ENCODE measurements at regions not wholly inside any gene's neighbourhood (a gene's known extent, or its start where the extent isn't known, plus 50 kb on each side); places are given as distances from the start of the nearest gene placed in this dataset.
"Not testable (repeated sequence)": the region's sequence is repeated elsewhere in the genome, so short reads cannot be mapped to it uniquely, and the experiment has no call there.

DNA sequence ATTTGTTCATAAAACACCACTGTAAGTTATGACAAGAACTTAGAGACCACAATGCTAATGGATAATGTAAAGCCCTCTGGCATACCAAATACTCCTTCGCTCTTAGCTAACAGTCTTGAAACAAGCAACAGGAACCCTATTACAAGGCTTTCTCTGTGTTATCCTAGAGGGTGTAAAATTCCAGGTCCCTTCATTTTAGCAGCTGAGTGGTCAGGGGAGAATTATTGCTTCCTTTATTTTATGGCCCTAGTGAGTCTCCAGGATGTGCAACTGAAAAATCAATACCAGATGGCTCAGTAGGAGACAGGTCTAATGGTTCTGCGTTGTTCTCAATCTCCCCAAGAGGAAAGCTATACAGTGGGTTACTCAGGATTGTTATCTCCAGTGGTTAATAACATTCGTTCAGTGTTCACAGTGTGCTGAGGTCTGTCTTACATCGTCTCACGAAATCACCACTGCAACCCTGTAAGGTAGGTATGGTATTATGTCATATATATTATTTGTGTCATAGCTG is 172.7 kb upstream of the CNOT2 start:
- DNase-seq (ENCODE audit: low spot score) = no peak

DNA sequence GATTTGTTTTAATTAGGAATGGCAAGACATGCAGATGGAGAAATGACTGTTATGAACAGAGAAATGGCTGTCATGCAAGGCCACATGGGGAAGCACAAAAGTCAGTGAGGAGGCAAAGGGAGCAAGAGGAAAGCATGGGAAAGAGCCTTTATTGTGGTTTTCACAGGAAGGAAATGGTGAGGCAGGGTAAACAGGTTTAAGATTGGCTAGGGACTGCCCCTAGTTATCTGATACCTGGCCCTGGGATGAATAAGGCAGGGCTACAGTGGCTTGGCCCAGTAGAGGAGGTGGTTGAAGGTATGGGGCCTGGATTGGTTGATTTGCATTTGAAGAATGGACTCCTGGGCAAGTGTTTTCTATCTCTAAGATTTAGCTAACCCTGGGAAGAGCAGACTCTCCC is 168.7 kb upstream of the CNOT2 start:
- DNase-seq (ENCODE audit: low spot score) = no peak

DNA sequence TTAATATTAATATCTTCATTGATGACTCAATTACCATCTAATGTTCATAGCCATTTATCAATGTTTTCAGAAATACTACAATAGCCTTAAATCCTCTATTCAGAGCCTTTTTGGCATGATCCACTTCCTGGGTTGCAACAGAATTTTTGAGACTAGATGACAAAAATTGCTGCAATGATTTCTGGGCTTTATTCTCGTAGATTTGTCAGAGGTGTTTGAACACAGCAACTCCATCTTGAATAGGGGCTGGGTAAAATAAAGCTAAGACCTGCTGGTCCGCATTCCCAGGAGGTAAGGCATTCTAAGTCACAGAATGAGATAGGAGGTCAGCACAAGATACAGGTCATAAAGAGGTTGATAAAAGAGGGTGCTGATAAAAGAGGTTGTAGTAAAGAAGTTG is 165.8 kb upstream of the CNOT2 start:
- no peak for DNase-seq (ENCODE audit: low spot score)

DNA sequence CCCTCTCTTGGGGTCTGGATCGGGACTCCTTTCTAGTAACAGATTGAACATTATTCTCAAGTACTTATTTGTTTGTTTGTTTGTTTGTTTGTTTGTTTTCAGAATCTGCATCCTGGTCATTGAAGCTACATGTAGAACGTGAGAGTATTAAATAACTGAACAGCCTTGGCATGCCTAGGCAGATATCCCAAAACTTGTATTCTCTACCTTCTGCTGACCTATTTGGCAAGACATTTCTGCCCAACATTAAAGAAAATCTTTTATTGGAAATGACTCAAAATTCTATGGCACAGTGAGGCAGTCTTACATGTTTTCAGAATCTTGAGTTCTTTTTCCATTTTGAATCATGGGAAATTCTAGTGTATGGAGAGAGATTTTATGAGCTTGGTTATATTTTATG is 165.1 kb upstream of the CNOT2 start:
- DNase-seq (ENCODE audit: low spot score) = no peak

DNA sequence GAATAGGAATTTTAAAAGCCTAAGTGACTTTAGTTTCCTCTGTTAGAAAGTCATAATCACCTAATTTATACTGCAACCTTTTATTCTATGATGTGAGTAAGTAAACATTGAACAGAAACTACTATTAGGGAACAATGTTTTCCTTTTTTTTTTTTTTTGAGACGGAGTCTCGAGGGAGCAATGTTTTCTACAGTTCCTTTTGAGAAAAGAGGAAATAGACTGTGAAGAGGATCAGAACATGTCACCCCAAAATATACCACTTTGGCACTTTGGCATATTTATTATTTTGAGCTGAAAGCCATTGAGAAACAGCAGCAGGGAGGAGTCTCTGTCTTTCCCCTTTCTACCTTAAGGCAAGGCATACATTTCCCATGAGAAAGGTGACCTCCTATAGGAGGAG is 162.7 kb upstream of the CNOT2 start:
- no peak for DNase-seq (ENCODE audit: low spot score)

DNA sequence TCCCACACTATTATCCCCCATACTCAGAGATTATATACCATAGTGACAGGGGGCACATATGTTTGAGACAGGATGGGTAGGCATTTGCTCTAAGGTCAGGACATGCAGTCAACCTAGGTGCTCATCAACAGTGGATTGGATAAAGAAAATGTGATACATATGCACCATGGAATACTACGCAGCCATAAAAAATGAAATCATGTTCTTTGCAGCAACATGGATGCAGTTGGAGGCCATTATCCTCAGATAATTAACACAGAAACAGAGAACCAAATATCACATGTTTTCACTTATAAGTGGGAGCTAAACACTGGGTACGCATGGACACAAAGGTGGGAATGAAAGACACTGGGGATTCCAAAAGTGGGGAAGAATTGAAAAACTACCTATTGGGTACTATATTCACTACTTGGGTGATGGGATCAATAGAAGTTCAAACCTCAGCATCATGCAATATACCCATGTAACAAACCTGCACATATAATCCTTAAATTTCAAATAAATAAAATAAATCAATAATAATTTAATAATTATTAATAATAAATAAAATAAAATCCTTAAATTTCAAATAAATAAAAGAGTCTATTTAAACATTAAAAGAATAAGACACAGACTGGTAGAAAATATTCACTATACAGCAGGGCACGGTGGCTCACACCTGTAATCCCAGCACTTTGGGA is 160.1 kb upstream of the CNOT2 start:
- no peak for DNase-seq (ENCODE audit: low spot score)

DNA sequence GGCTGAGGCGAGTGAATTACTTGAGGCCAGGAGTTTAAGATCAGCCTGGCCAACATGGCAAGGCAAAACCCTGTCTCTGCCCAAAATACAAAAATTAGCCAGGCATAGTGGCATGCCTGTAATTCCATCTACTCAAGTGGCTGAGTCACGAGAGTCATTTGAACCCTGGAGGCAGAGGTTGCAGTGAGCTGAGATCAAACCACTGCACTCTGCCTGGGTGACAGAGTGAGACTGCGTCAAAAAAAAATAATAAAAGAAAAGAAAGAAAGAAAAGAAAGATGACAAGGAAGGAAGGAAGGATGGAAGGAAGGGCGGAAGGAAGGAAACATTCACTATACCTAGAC is 159.6 kb upstream of the CNOT2 start:
- DNase-seq (ENCODE audit: low spot score) = no peak

DNA sequence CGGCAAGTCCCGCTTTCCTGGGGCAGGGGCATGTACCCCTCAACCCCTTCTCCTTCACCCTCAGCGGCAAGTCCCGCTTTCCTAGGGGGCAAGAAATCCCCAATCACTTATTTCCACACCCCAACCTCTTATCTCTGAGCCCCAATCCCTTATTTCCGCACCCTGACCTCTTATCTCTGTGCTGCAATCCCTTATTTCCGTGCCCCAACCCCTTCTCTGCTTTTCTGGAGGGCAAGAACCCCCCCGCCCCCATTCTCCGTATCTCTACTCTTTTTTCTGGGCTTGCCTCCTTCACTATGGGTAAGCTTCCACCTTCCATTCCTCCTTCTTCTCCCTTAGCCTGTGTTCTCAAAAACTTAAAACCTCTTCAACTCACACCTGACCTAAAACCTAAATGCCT is 156.9 kb upstream of the CNOT2 start:
- not testable (repeated sequence) for DNase-seq (ENCODE audit: low spot score)

DNA sequence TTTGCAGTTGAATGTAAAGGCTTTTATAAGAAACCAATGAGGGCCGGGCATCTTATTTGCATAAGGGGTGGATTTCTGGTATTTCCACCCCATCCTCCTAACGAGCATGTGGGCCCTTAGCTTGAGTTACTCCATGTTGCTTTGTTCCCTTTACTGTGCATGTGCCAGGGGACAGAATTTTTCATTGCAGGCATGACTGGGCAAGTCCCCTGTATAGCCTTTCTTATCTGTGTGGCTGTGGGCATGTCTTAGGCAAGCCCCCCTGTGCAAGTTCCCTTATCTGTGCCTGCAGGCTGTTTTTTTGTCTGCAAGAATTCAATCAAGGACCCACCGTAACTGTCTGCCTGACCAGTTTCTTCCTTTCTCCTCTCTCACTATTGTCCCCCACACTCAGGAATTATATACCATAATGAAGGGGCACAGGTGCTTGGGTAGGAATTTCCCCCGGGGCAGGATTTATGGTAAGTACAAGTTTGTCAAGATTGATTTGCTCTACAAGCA is 152.2 kb upstream of the CNOT2 start:
- no peak for DNase-seq (ENCODE audit: low spot score)

DNA sequence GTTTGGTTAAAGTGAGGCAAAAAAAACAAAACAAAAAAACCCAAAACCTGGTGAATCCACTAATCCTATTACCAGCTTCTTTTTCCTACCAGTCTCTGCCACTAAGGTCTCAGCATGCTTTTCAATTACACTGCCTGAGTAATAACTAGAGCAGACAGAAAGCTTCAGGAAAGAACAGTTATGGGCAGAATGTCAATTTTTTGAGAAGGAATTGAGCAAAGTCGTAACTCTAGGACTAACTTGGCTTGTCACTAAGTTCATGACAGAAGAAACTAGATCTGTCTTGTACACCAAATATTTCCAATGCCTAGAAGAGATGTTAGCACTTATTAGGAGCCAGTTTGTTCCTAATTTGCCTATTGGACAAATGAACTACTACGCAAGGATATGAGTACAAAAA is 148.8 kb upstream of the CNOT2 start:
- no peak for DNase-seq (ENCODE audit: low spot score)

DNA sequence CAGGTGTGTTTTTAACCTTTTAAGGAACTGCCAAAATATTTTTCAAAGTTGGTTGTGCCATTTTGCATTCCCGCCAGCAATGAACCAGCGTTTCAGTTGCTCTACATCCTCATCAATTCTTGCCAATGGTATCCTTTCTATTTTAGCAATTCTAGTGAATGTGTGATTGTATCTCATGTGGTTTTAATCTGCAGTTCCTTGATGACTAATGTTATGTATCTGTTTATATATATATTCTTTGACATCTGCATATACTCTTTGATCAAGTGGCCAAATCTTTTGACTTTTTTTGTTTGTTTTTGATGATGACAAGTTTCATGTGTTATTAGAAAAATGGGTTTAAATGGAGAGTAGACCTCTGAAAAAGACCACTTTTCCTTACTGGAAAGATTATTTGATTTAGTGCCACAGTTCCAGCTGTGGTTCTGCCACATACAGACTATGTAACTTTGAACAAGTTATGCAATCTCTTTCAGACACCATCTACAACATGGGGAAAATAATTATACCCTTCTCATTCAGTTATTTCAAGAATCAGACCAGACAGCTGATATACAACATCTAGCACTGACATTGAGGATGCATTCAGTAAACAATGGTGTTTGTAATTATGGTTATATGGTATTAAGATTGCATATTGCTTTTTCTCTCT is 146.3 kb upstream of the CNOT2 start:
- DNase-seq (ENCODE audit: low spot score) = no peak

DNA sequence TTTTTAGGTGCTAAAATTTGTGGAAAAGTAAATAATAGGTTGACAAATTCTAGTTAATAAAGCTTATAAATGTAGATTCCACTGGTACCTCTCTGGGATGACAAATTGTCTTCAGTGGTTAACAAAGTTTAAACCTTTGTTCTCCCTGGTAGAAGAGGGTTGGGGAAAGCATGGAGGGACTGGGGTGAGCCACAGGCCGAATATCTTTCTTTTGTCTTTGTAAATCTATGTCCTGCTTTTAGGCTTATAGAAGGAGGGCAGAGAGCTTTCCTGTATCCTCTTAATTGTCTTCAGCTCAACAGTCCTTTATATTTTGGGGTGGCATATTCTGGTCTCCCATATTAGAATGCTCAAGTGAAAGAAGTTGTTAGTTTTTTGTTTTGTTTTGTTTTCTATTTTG is 142.2 kb upstream of the CNOT2 start:
- no peak for DNase-seq (ENCODE audit: low spot score)

DNA sequence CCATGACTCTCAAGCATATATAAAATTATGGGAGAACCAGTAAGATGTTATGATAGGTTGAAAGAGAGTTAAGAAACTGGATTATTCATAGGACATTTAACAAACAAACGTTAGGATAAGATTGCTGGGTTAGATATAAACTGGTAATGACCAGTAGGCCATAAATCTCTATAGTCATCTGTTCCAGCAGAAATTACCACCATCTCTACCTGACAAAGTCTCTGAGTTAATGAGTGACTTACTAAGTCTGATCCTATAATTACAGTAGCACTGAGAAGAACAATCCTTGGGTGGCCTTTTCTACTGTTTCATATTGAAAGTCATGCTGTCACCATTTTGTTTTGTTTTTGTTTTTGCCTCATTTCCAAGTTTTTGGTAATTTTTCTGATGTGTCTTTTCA is 136.9 kb upstream of the CNOT2 start:
- DNase-seq (ENCODE audit: low spot score) = no peak

DNA sequence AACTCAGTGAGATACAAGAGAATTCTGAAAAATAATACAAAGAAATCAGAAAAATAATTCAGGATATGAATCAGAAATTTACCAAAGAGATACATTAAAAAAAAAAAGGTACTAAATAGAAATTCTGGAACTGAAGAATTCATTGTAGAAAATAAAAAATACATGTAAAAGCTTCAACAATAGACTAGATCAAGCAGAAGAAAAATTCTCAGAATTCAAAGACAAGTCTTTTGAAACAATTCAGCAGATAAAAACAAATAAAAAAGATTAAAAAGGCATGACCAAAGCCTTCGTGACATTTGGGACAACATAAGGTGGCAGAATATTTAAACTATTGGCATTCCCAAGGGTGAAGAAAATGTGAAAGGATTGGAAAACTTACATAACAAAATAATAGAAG is 133.1 kb upstream of the CNOT2 start:
- DNase-seq (ENCODE audit: low spot score) = no peak

DNA sequence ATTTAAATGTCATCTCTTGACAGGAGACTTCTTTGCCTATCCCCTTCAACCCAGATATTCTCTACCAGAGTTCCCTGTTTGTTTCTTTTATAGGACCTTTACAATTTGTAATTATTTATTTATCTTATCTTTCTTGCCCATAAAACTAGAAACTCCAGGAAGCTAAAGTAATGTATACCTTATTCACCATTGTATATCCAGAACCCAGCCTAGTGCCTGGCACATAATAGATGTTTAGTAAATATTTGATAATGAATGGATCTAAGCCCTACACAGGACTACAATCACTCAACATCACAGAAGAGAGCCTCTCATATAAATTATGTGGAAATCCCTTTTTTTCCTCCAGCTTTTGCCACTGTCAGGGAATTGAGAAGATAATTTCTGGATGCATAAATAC is 125.6 kb upstream of the CNOT2 start:
- DNase-seq (ENCODE audit: low spot score) = no peak

DNA sequence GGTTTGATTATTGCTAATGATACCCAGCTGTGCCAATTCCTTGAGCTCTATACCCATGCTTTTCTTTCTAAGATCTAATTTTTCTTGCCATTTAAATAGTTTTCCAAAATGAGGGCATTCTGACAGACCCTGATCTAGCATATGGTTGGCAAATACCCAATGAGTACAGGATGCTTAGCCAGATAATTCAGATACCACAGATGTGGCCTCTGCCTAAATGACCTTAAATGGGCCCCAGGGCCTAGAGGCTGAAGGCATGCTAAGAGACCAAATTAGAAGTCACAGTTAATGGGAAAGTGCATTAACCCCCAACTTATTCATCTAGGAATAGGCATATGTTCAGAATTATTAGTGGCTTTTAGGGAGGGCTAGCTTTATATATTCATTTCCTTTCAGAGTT is 122.3 kb upstream of the CNOT2 start:
- DNase-seq (ENCODE audit: low spot score) = no peak

DNA sequence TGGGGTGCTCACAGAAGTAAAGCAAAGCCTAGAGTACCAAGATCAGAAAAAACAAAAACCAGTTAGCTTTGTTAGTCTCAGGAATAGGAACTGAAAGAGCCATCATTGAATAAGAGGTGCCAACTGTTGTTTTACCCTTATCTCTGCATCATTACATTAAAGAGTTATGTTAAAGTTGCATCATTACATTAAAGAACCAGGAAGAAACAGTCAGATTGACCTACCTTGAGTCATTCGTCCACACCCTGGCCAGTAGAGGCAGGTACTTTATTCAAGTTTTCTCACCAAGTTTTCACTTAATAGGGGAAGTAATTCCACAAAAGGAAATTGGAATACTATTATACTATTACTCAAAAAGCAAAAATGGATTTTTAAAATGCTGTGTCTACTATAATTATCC is 121.7 kb upstream of the CNOT2 start:
- peak; percentile 76 for DNase-seq (ENCODE audit: low spot score)

DNA sequence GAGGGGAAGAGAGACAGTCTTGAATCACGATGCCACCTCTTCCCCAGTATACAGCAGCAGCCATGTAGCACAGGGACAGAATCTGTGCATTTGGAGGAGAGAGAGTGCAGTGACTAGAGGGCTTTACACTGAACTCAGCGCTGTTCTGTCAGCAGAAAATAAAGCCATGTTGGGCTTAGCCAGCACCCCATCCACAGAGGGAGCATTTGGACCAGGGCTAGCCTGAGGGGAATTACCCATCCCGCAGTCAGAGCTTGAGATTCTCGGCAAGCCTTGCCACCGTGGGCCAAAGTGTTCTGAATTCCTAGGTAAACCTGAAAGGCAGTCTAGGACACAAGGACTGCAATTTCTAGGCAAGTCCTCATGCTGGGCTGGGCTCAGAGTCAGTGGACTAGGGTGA is 120.4 kb upstream of the CNOT2 start:
- no peak for DNase-seq (ENCODE audit: low spot score)

DNA sequence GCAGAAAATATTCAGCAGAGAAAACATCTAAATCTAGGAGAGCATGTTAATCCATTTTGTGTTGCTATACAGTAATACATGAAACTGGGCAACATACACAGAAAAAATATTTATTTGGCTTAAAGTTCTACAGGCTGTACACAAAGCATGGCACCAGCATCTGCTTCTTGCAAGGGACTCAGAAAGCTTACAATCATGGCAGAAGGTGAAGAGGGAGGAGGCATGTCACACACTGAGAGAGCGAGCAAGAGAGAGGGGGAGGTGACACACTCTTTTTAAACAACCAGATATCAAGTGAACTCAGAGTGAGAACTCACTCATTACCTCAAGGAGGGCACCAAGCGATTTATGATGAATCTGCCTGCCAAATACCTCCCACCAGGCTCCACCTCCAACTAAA is 94.2 kb upstream of the CNOT2 start:
- no peak for DNase-seq (ENCODE audit: low spot score)

DNA sequence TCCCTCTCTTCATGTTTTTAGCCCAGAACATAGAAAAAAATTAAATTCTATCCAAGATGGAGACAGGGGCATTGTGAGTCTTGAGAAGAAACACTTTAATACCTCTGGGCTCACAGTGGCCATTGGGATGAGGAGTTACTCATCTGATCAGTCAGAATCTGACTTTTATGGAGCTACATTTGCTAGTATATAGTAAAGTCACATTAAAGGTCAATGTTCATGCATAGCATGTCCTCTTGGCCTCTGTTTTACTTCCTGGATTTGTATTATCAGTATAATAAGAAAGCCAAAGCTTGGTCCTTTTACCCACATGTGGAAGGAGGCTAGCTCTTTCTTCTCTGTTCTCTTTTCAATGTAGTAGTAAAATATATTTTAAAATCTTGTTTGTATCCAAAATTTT is 93.6 kb upstream of the CNOT2 start:
- DNase-seq (ENCODE audit: low spot score) = no peak

DNA sequence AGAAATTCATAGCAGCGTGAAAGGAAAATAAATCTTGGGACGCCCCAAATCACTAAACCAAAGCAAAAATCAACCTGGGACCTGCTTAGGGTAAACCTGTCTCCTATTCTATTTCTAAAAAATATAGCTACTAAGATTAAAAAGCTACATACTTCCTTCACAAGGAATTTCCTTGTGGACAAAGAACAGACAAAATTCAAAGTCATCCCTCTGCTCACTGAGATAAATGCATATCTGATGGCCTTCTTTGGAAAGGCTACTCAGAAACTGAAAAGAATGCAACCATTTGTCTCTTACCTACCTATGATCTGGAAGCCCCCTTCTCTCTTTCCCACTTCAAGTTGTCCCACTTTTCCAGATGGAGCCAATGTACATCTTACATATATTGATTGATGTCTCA is 93.0 kb upstream of the CNOT2 start:
- no peak for DNase-seq (ENCODE audit: low spot score)

DNA sequence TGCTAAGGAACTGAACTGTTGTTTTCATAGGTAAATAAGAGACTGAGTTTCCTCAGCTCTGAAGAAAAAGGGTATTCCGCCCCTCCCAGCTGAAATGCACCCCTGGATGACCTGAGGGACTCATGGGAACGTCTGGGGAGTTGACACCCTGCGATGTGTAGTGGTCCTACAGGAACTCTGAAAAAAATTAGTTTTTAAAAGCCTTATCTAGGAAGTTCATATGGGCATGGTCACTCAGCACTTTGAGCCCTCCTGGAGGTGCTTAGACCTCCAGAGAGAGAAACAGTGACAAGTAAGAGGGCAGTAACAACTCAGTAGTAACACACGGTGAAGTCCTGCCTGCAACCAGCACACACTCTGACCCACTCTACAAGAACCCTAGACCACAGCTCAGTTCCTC is 91.2 kb upstream of the CNOT2 start:
- no peak for DNase-seq (ENCODE audit: low spot score)

DNA sequence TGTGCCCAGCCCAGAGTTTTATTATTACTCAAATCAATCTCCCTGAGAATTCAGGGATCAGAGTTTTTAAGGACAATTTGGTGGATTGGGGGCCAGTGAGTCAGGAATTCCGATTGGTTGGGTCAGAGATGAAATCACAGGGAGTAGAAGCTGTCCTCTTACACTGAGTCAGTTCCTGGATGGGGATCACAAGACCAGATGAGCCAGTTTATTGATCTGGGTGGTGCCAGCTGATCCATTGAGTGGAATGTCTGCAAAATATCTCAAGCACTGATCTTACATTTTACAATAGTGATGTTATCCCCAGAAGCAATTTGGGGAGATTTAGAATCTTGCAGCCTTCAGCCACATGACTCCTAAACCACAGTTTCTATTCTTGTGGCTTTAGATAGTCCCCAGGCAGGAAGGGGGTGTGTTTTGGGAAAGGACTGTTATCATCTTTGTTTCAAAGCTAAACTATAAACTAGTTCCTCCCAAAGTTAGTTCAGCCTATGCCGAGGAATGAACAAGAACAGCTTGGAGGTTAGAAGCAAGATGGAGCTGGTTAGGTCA is 89.1 kb upstream of the CNOT2 start:
- DNase-seq (ENCODE audit: low spot score) = no peak
